H1 (cell line): ENCODE measurements at regions not wholly inside any gene's neighbourhood (a gene's known extent, or its start where the extent isn't known, plus 50 kb on each side); places are given as distances from the start of the nearest gene placed in this dataset.

Source experiments
- CTCF ChIA-PET: fragments of 300-600 bp; sonication (Branson Sonifier 250); formaldehyde crosslinking; loops from one replicate; lab custom pipeline; 2021; ENCODE audit not compliant: partially characterized antibody; lab: Charles Lee
- POLR2A ChIA-PET: fragments of 300-600 bp; sonication (Branson Sonifier 250); formaldehyde crosslinking; loops from one replicate; lab custom pipeline; 2021; ENCODE audit warnings: inconsistent platforms; ENCODE audit not compliant: partially characterized antibody; lab: Charles Lee
- DNase-seq, 2 experiments: peaks; one replicate each; pipeline versions ENCODE4 v3.0.0 to v3.0.0-alpha.2; 2010 to 2022; ENCODE audit warnings: low spot score in 2 of 2, low read depth in 1 of 2, mixed read lengths in 1 of 2
- FAIRE-seq: peaks from 2 replicates; lab custom pipeline; 2011; peaks lifted over from hg19 to GRCh38; lab: Jason Lieb, UNC
- H2AFZ ChIP-seq: 2 replicates; pipeline ENCODE4 v1.8.1; 2012; ENCODE audit warnings: low read length, inconsistent platforms
- H2AK5ac ChIP-seq: 2 replicates; pipeline ENCODE4 v1.6.1; 2013; ENCODE audit warnings: low read depth, low read length
- H2BK120ac ChIP-seq: replicated peaks from 2 replicates; pipeline ENCODE3; 2013; ENCODE audit warnings: low read depth, low read length, inconsistent platforms
- H2BK12ac ChIP-seq: 2 replicates; pipeline ENCODE4 v1.6.1; 2013; ENCODE audit warnings: low read depth, low read length
- H2BK15ac ChIP-seq: 2 replicates; pipeline ENCODE4 v1.6.1; 2013; ENCODE audit warnings: low read length
- H2BK20ac ChIP-seq: 2 replicates; pipeline ENCODE4 v1.6.1; 2013; ENCODE audit warnings: low read length
- H2BK5ac ChIP-seq: 2 replicates; pipeline ENCODE4 v1.6.1; 2013; ENCODE audit warnings: low read depth, low read length
- H3K14ac ChIP-seq: 2 replicates; pipeline ENCODE4 v1.6.1; 2013; ENCODE audit warnings: inconsistent platforms; ENCODE audit not compliant: insufficient read length
- H3K18ac ChIP-seq: 2 replicates; pipeline ENCODE4 v1.6.1; 2013; ENCODE audit warnings: low read length; ENCODE audit errors: extremely low read depth
- H3K23ac ChIP-seq: 2 replicates; pipeline ENCODE4 v1.6.1; 2013; ENCODE audit warnings: inconsistent platforms; ENCODE audit not compliant: insufficient read length
- H3K23me2 ChIP-seq: 2 replicates; pipeline ENCODE4 v1.6.1; 2013; ENCODE audit warnings: low read depth, low read length
- H3K27ac ChIP-seq: 2 replicates; pipeline ENCODE4 v1.6.1; 2011; ENCODE audit warnings: low read depth, low read length, inconsistent platforms
- H3K27me3 ChIP-seq, 4 experiments: replicated peaks in 1 of 4; 1 replicate in 1 of 4; 2 replicates in 3 of 4; pipeline versions ENCODE4 v1.6.1 to v1.8.1; 2011 to 2013; ENCODE audit warnings: low read length in 3 of 4, mild to moderate bottlenecking in 3 of 4, inconsistent platforms in 2 of 4, mixed read lengths in 2 of 4, moderate library complexity in 1 of 4; ENCODE audit not compliant: control insufficient read depth in 3 of 4, insufficient read depth in 3 of 4; ENCODE audit errors: extremely low read depth in 1 of 4
- H3K36me3 ChIP-seq, 4 experiments: 2 replicates each; pipeline versions ENCODE4 v1.6.1 to v1.8.1; 2011 to 2013; ENCODE audit warnings: mild to moderate bottlenecking in 4 of 4, low read length in 3 of 4, moderate library complexity in 2 of 4, control low read depth in 1 of 4, inconsistent platforms in 1 of 4; ENCODE audit not compliant: insufficient read depth in 4 of 4, control insufficient read depth in 2 of 4
- H3K4ac ChIP-seq: replicated peaks from 2 replicates; pipeline ENCODE3; 2013; ENCODE audit warnings: low read length, low read depth, mixed read lengths, inconsistent platforms; ENCODE audit not compliant: insufficient read length
- H3K4me1 ChIP-seq, 4 experiments: replicated peaks in 1 of 4; 1 replicate in 1 of 4; 2 replicates in 3 of 4; pipeline versions ENCODE4 v1.6.1 to v1.8.1; 2011 to 2013; ENCODE audit warnings: low read length in 3 of 4, inconsistent platforms in 2 of 4, mixed read lengths in 1 of 4; ENCODE audit not compliant: insufficient read depth in 4 of 4, control insufficient read depth in 3 of 4
- H3K4me2 ChIP-seq, 2 experiments: 2 replicates each; pipeline versions ENCODE4 v1.6.1 to v1.8.1; 2011 to 2013; ENCODE audit warnings: low read depth in 2 of 2, low read length in 2 of 2, control low read depth in 1 of 2, inconsistent platforms in 1 of 2, mild to moderate bottlenecking in 1 of 2; ENCODE audit not compliant: insufficient read depth in 1 of 2
- H3K4me3 ChIP-seq, 4 experiments: fragments of 200-600, 300-600 bp in 1 of 4; sonication (generic), shearing (Covaris generic), sonication (Bioruptor Twin) in 1 of 4; 2 replicates each; pipeline versions ENCODE4 v1.5.1 to v1.8.1; 2011 to 2016; ENCODE audit warnings: low read length in 4 of 4, low read depth in 3 of 4, control low read depth in 2 of 4, inconsistent platforms in 2 of 4, mild to moderate bottlenecking in 2 of 4, mixed read lengths in 1 of 4, moderate library complexity in 1 of 4; ENCODE audit not compliant: insufficient read depth in 2 of 4; ENCODE audit errors: extremely low read depth in 1 of 4
- H3K56ac ChIP-seq: replicated peaks from 2 replicates; pipeline ENCODE3; 2013; ENCODE audit warnings: low read depth, mild to moderate bottlenecking, mixed read lengths, low read length, inconsistent platforms; ENCODE audit not compliant: insufficient read length
- H3K79me1 ChIP-seq: 2 replicates; pipeline ENCODE4 v1.6.1; 2013; ENCODE audit warnings: low read depth, low read length, control low read depth
- H3K79me2 ChIP-seq, 2 experiments: 2 replicates each; pipeline versions ENCODE4 v1.6.1 to v1.8.1; 2012 to 2013; ENCODE audit warnings: low read length in 2 of 2, mild to moderate bottlenecking in 2 of 2, inconsistent platforms in 1 of 2; ENCODE audit not compliant: insufficient read depth in 2 of 2, control insufficient read depth in 1 of 2
- H3K9ac ChIP-seq, 4 experiments: replicated peaks in 1 of 4; 1 replicate in 1 of 4; 2 replicates in 3 of 4; pipeline versions ENCODE4 v1.6.1 to v1.8.1; 2011 to 2013; ENCODE audit warnings: low read depth in 3 of 4, low read length in 3 of 4, control low read depth in 2 of 4, mild to moderate bottlenecking in 2 of 4, moderate library complexity in 2 of 4, inconsistent platforms in 1 of 4; ENCODE audit errors: extremely low read depth in 1 of 4
- H3K9me3 ChIP-seq, 2 experiments: 2 replicates each; pipeline versions ENCODE4 v1.6.1 to v1.8.1; 2012 to 2013; ENCODE audit warnings: mild to moderate bottlenecking in 2 of 2, moderate library complexity in 2 of 2, control low read depth in 1 of 2, inconsistent platforms in 1 of 2, low read depth in 1 of 2, low read length in 1 of 2, mixed read lengths in 1 of 2; ENCODE audit not compliant: insufficient read depth in 2 of 2
- H4K20me1 ChIP-seq, 2 experiments: replicated peaks in 1 of 2; 2 replicates each; pipeline versions ENCODE3 to v1.8.1; 2011 to 2013; ENCODE audit warnings: inconsistent platforms in 2 of 2, low read length in 2 of 2, mild to moderate bottlenecking in 1 of 2; ENCODE audit not compliant: insufficient read depth in 2 of 2, control insufficient read depth in 1 of 2
- H4K5ac ChIP-seq: 2 replicates; pipeline ENCODE4 v1.6.1; 2013; ENCODE audit warnings: low read length, low read depth, mixed read lengths, inconsistent platforms; ENCODE audit not compliant: insufficient read length
- H4K8ac ChIP-seq: 2 replicates; pipeline ENCODE4 v1.8.0; 2013; ENCODE audit warnings: mild to moderate bottlenecking, moderate library complexity, low read length, inconsistent platforms; ENCODE audit not compliant: insufficient read depth; ENCODE audit errors: extremely low read depth
- H4K91ac ChIP-seq: replicated peaks from 2 replicates; pipeline ENCODE3; 2013; ENCODE audit warnings: low read length, mixed read lengths, inconsistent platforms; ENCODE audit not compliant: insufficient read length
- CEBPB ChIP-seq: IDR thresholded peaks from 2 replicates; pipeline ENCODE4 v1.6.1; 2012; ENCODE audit warnings: low read depth, low read length
- KDM5A ChIP-seq: fragments of 200-600 bp; IDR thresholded peaks from 2 replicates; pipeline ENCODE4 v1.7.1; 2012; ENCODE audit warnings: mild to moderate bottlenecking, low read length, inconsistent platforms, mixed read lengths
- WGBS, 2 experiments: shearing (Covaris generic) in 1 of 2; methylation state at CpG; one replicate each; pipeline versions ENCODE4 v1.1.6 to v1.1.7; 2013 to 2015; ENCODE audit warnings: low lambda C conversion rate in 2 of 2, mixed read lengths in 2 of 2, inconsistent platforms in 1 of 2, low coverage in 1 of 2, missing lambda C conversion rate in 1 of 2; ENCODE audit not compliant: insufficient replicate concordance in 2 of 2, insufficient coverage in 1 of 2, insufficient read length in 1 of 2; ENCODE audit errors: extremely low coverage in 1 of 2, missing lambda C conversion rate in 1 of 2; 5-methylcytosine and 5-hydroxymethylcytosine counted together

DNA sequence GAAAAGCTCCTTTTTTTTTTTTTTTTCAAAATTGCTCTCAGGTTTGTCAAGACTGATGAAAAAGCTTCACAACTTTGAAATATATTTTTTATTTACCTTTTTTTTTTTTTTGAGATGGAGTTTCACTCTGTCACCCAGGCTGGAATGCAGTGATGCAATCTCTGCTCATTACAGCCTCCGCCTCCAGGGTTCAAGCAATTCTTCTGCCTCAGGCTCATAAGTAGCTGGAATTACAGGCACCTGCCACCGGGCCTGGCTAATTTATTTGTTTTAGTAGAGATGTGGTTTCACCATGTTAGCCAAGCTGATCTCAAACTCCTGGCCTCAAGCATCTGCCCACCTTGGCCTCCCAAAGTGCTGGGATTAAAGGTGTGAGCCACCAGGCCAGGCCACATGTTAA lies 1515.0 kb downstream of the OTOL1 start:
- Histone ChIP-seq H4K8ac (no peak overlapping the region), H3K4me1 (no peaks in the 10 kb centered on the region), H4K91ac (no peak overlapping the region), H4K5ac (no peak overlapping the region), H3K14ac (no peak overlapping the region), H3K27me3 (no peaks in the 10 kb centered on the region), H2AK5ac (no peak overlapping the region)
- WGBS, 2 experiments = 41% methylated on average over 2 of the region's 2 CpGs; no CpG with 5 or more reads in 1 of the 2 experiments
- TF ChIP-seq CEBPB (0 out of 2 replicates have a peak, but pooled peaks have one; percentile 42), KDM5A (no peak)
- TF ChIP-seq, all 59 proteins: peak for 1
- H3K79me1 ChIP-seq = no peaks in the 10 kb centered on the region
- POLR2A ChIA-PET = no interaction called here
- no peak overlapping the region for H2AFZ ChIP-seq
- DNase-seq = no peak
- H3K27ac ChIP-seq = no peak overlapping the region
- no peaks in the 10 kb centered on the region for H4K20me1 ChIP-seq
- H3K4me2 ChIP-seq = no peak overlapping the region
- H2BK15ac ChIP-seq = no peak overlapping the region
- no peak overlapping the region for H3K9ac ChIP-seq
- no peak for FAIRE-seq
- H3K4me3 ChIP-seq = no peak overlapping the region
- no peaks in the 10 kb centered on the region for H3K79me2 ChIP-seq
- no peaks in the 10 kb centered on the region for H3K9me3 ChIP-seq
- H3K18ac ChIP-seq = no peak overlapping the region
- no peak overlapping the region for H2BK12ac ChIP-seq
- no peak overlapping the region for H3K56ac ChIP-seq
- no peak overlapping the region for H2BK5ac ChIP-seq
- CTCF ChIA-PET = interaction anchor here (0.7 kb wide), 2 partner anchors 8 to 98 kb away, joined by 3 read pairs; no protein-coding TSS in a partner anchor
- no peak overlapping the region for H3K23ac ChIP-seq
- H2BK120ac ChIP-seq = no peak overlapping the region
- H3K4ac ChIP-seq = no peak overlapping the region
- no peaks in the 10 kb centered on the region for H3K23me2 ChIP-seq
- no peak overlapping the region for H2BK20ac ChIP-seq
- no peaks in the 10 kb centered on the region for H3K36me3 ChIP-seq
